ENCODE measurements at regions not wholly inside any gene's neighbourhood (a gene's known extent, or its start where the extent isn't known, plus 50 kb on each side); places are given as distances from the start of the nearest gene placed in this dataset.
"Not testable (repeated sequence)": the region's sequence is repeated elsewhere in the genome, so short reads cannot be mapped to it uniquely, and the experiment has no call there.

DNA sequence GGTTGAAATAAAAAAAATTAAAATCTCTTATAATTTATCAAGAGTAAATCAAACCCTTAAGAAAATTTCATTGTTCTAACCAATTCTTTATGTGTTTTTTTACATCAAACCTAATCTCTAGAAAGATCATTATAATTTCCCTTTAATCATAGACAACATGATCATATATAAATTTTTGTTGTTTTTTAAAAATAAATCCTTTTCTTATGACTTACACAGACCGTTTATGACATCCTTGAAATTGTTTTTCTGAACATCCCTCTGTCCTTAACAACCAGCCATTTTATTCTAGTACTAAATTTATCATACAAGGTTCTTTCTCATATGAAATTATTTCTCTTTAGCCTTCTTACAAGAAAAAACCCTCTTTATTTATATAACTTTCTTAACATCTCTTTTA lies 62.7 kb upstream of the GABRE start:
- Histone ChIP-seq H4K20me1 (ENCODE audit: insufficient read depth) (no peaks in the 10 kb centered on the region), H3K27me3 (ENCODE audit: insufficient read depth, low read length) (no peaks in the 10 kb centered on the region), H3K4me3 (replicated peaks in 1 of 2; ENCODE audit: low read depth in 1 of 2, low read length in 2 of 2) (no peak overlapping the region), H2AFZ (ENCODE audit: low read depth, low read length, poor library complexity, severe bottlenecking) (no peak overlapping the region), H3K4me1 (ENCODE audit: control insufficient read depth in 1 of 2, insufficient read depth in 2 of 2, low read length in 2 of 2) (no peaks in the 10 kb centered on the region), H3K79me2 (ENCODE audit: insufficient read depth, low read length) (no peaks in the 10 kb centered on the region), H3K9ac (ENCODE audit: low read length) (no peak overlapping the region), H3K4me2 (ENCODE audit: low read length) (no peak overlapping the region), H3K27ac (ENCODE audit: low read depth, low read length) (no peak overlapping the region), H3K36me3 (ENCODE audit: control insufficient read depth in 1 of 2, insufficient read depth in 2 of 2, low read length in 2 of 2) (no peaks in the 10 kb centered on the region), H3K9me2 (ENCODE audit: insufficient read depth) (no peaks in the 10 kb centered on the region), H3K9me3 (ENCODE audit: control insufficient read depth in 1 of 2, insufficient read depth in 1 of 2, low read depth in 1 of 2, low read length in 2 of 2) (no peaks in the 10 kb centered on the region)
- no TSS peak for BruUV-seq (replicated peaks)
- TF ChIP-seq SRF (IDR thresholded peaks at IDR 0.05; ENCODE audit: low read depth): no peak
- TF ChIP-seq, protein P1, sequence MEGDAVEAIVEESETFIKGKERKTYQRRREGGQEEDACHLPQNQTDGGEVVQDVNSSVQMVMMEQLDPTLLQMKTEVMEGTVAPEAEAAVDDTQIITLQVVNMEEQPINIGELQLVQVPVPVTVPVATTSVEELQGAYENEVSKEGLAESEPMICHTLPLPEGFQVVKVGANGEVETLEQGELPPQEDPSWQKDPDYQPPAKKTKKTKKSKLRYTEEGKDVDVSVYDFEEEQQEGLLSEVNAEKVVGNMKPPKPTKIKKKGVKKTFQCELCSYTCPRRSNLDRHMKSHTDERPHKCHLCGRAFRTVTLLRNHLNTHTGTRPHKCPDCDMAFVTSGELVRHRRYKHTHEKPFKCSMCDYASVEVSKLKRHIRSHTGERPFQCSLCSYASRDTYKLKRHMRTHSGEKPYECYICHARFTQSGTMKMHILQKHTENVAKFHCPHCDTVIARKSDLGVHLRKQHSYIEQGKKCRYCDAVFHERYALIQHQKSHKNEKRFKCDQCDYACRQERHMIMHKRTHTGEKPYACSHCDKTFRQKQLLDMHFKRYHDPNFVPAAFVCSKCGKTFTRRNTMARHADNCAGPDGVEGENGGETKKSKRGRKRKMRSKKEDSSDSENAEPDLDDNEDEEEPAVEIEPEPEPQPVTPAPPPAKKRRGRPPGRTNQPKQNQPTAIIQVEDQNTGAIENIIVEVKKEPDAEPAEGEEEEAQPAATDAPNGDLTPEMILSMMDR (IDR thresholded peaks at IDR 0.05 in 2 of 3, conservative IDR thresholded peaks at IDR 0.05 in 1 of 3; ENCODE audit: borderline replicate concordance in 1 of 3, insufficient read depth in 1 of 3, low read depth in 2 of 3, low read length in 2 of 3): no peak
- TF ChIP-seq EZH2 (IDR thresholded peaks at IDR 0.05): no peak
- TF ChIP-seq EZH2phosphoT487 (IDR thresholded peaks at IDR 0.05; ENCODE audit: borderline replicate concordance): no peak
- TF ChIP-seq CEBPB (IDR thresholded peaks at IDR 0.05; ENCODE audit: low read depth): no peak
- no peak for TF ChIP-seq ELF1 (IDR thresholded peaks at IDR 0.05; ENCODE audit: borderline replicate concordance, low read depth)
- no peak for TF ChIP-seq YY1 (IDR thresholded peaks at IDR 0.05; ENCODE audit: extremely low read depth, insufficient replicate concordance, low read depth, low read length)
- TF ChIP-seq JUND (IDR thresholded peaks at IDR 0.05): no peak
- TF ChIP-seq, protein P2, sequence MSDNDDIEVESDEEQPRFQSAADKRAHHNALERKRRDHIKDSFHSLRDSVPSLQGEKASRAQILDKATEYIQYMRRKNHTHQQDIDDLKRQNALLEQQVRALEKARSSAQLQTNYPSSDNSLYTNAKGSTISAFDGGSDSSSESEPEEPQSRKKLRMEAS (IDR thresholded peaks at IDR 0.05): no peak
- no peak for TF ChIP-seq SP1 (IDR thresholded peaks at IDR 0.05; ENCODE audit: low read depth)
- TF ChIP-seq POLR2AphosphoS5 (IDR thresholded peaks at IDR 0.05; ENCODE audit: low read depth, low read length): no peak
- intact Hi-C loops (cut with micrococcal nuclease): no loop called here
- DNase-seq (ENCODE audit: low read depth, low spot score) (no peak), ATAC-seq (no peak)
- RAD21 ChIA-PET (ENCODE audit: low non-redundant PET in 1 of 2, low total read pairs in 2 of 2, uncharacterized antibody in 2 of 2, unreplicated experiment in 2 of 2): no interaction called here
- CTCF ChIA-PET: no interaction called here
- POLR2A ChIA-PET: no interaction called here

GRCh38 chrX:152031346-152031745 lies 56.9 kb upstream of the GABRE start:
- H3K36me3 ChIP-seq (ENCODE audit: control insufficient read depth in 1 of 2, insufficient read depth in 2 of 2, low read length in 2 of 2); H4K20me1 ChIP-seq (ENCODE audit: insufficient read depth); H3K79me2 ChIP-seq (ENCODE audit: insufficient read depth, low read length); H3K4me1 ChIP-seq (ENCODE audit: control insufficient read depth in 1 of 2, insufficient read depth in 2 of 2, low read length in 2 of 2); H3K9me3 ChIP-seq (ENCODE audit: control insufficient read depth in 1 of 2, insufficient read depth in 1 of 2, low read depth in 1 of 2, low read length in 2 of 2); intact Hi-C loops (cut with micrococcal nuclease); H3K4me2 ChIP-seq (ENCODE audit: low read length); H3K9me2 ChIP-seq (ENCODE audit: insufficient read depth); RAD21 ChIA-PET (ENCODE audit: low non-redundant PET in 1 of 2, low total read pairs in 2 of 2, uncharacterized antibody in 2 of 2, unreplicated experiment in 2 of 2); H3K4me3 ChIP-seq (replicated peaks in 1 of 2; ENCODE audit: low read depth in 1 of 2, low read length in 2 of 2); H3K9ac ChIP-seq (ENCODE audit: low read length); CTCF ChIA-PET; BruUV-seq (replicated peaks); H2AFZ ChIP-seq (ENCODE audit: low read depth, low read length, poor library complexity, severe bottlenecking); H3K27ac ChIP-seq (ENCODE audit: low read depth, low read length); H3K27me3 ChIP-seq (ENCODE audit: insufficient read depth, low read length); ATAC-seq; POLR2A ChIA-PET; DNase-seq (ENCODE audit: low read depth, low spot score): not testable (repeated sequence)
